IMR-90 (cell line): ENCODE measurements at regions not wholly inside any gene's neighbourhood (a gene's known extent, or its start where the extent isn't known, plus 50 kb on each side); places are given as distances from the start of the nearest gene placed in this dataset.

Experiments used
- ATAC-seq: fragments of 200-7000 bp; cut with Tn5 transposase; 2 replicates; pipeline ENCODE4 v1.9.1; 2020; ENCODE audit warnings: low read depth, mild to moderate bottlenecking, moderate library complexity
- BruUV-seq: library from RNA; stranded (reverse); fragments of 400-500 nt; replicated peaks from 2 replicates; lab custom pipeline; 2021; lab: Mats Ljungman, UMichigan
- CTCF ChIA-PET: fragments of 300-600 bp; formaldehyde crosslinking; extraction: SDS; loops from one replicate; lab custom pipeline; 2021; ENCODE audit warnings: antibody characterized with exemption; lab: Yijun Ruan, JAX
- POLR2A ChIA-PET: fragments of 300-600 bp; sonication (Branson Sonifier 250); formaldehyde crosslinking; loops from one replicate; lab custom pipeline; 2022; ENCODE audit warnings: antibody characterized with exemption; ENCODE audit not compliant: unreplicated experiment; lab: Charles Lee
- DNase-seq: peaks from one replicate; pipeline ENCODE4 v3.0.0; 2013
- H2AFZ ChIP-seq: replicated peaks from 2 replicates; pipeline ENCODE3; 2013; ENCODE audit warnings: low read length, mild to moderate bottlenecking; ENCODE audit not compliant: poor library complexity
- H2AK5ac ChIP-seq: 2 replicates; pipeline ENCODE4 v1.6.1; 2013; ENCODE audit warnings: low read depth, low read length, inconsistent platforms
- H2AK9ac ChIP-seq: replicated peaks from 2 replicates; pipeline ENCODE3; 2013; ENCODE audit warnings: mild to moderate bottlenecking, low read depth, low read length, moderate library complexity; ENCODE audit not compliant: poor library complexity
- H2BK120ac ChIP-seq: 2 replicates; pipeline ENCODE4 v1.6.1; 2013; ENCODE audit warnings: low read depth, low read length, inconsistent platforms
- H2BK15ac ChIP-seq: 3 replicates; pipeline ENCODE4 v1.6.1; 2013; ENCODE audit warnings: low read depth, low read length, inconsistent platforms
- H2BK20ac ChIP-seq: 2 replicates; pipeline ENCODE4 v1.6.1; 2013; ENCODE audit warnings: low read depth, mild to moderate bottlenecking, inconsistent platforms, low read length, moderate library complexity
- H2BK5ac ChIP-seq: 2 replicates; pipeline ENCODE4 v1.6.1; 2013; ENCODE audit warnings: mild to moderate bottlenecking, low read depth, low read length, inconsistent platforms; ENCODE audit not compliant: poor library complexity, severe bottlenecking
- H3K14ac ChIP-seq: replicated peaks from 2 replicates; pipeline ENCODE4 v1.6.1; 2013; ENCODE audit warnings: low read depth, low read length, inconsistent platforms
- H3K18ac ChIP-seq: 2 replicates; pipeline ENCODE4 v1.6.1; 2013; ENCODE audit warnings: low read depth, low read length, control low read depth
- H3K23ac ChIP-seq: 2 replicates; pipeline ENCODE4 v1.6.1; 2013; ENCODE audit warnings: low read depth, low read length, inconsistent platforms
- H3K27ac ChIP-seq: 2 replicates; pipeline ENCODE4 v1.5.1; 2013; ENCODE audit warnings: mild to moderate bottlenecking, control low read depth, low read length; ENCODE audit not compliant: insufficient read depth
- H3K27me3 ChIP-seq: 2 replicates; pipeline ENCODE4 v1.6.1; 2013; ENCODE audit warnings: low read length; ENCODE audit not compliant: control insufficient read depth, insufficient read depth
- H3K36me3 ChIP-seq: 2 replicates; pipeline ENCODE4 v1.6.1; 2013; ENCODE audit warnings: low read length, mixed read lengths; ENCODE audit not compliant: control insufficient read depth, insufficient read depth
- H3K4ac ChIP-seq: 2 replicates; pipeline ENCODE4 v1.6.1; 2013; ENCODE audit warnings: low read depth, low read length, inconsistent platforms
- H3K4me1 ChIP-seq: 2 replicates; pipeline ENCODE4 v1.6.1; 2013; ENCODE audit warnings: low read length, mixed read lengths; ENCODE audit not compliant: control insufficient read depth, insufficient read depth
- H3K4me2 ChIP-seq: 2 replicates; pipeline ENCODE4 v1.6.1; 2013; ENCODE audit warnings: low read depth, mild to moderate bottlenecking, control low read depth, low read length, moderate library complexity
- H3K4me3 ChIP-seq: 2 replicates; pipeline ENCODE4 v1.5.1; 2013; ENCODE audit warnings: low read depth, mild to moderate bottlenecking, control low read depth, low read length, moderate library complexity; ENCODE audit not compliant: insufficient read depth
- H3K56ac ChIP-seq: 2 replicates; pipeline ENCODE4 v1.6.1; 2013; ENCODE audit warnings: low read length, inconsistent platforms; ENCODE audit not compliant: insufficient read depth; ENCODE audit errors: extremely low read depth
- H3K79me1 ChIP-seq, 2 experiments: 2 replicates each; pipeline ENCODE4 v1.6.1; 2013; ENCODE audit warnings: low read length in 2 of 2, inconsistent platforms in 1 of 2, low read depth in 1 of 2
- H3K9ac ChIP-seq: 2 replicates; pipeline ENCODE4 v1.6.1; 2013; ENCODE audit warnings: low read depth, low read length, control low read depth
- H3K9me1 ChIP-seq: 2 replicates; pipeline ENCODE4 v1.6.1; 2013; ENCODE audit warnings: low read length, inconsistent platforms; ENCODE audit not compliant: insufficient read depth
- H3K9me3 ChIP-seq: 2 replicates; pipeline ENCODE4 v1.6.1; 2013; ENCODE audit warnings: low read length; ENCODE audit not compliant: control insufficient read depth, insufficient read depth
- H4K20me1 ChIP-seq: 2 replicates; pipeline ENCODE4 v1.6.1; 2013; ENCODE audit warnings: low read length, inconsistent platforms; ENCODE audit not compliant: insufficient read depth
- H4K5ac ChIP-seq: 2 replicates; pipeline ENCODE4 v1.6.1; 2013; ENCODE audit warnings: mild to moderate bottlenecking, low read depth, low read length, control low read depth
- H4K8ac ChIP-seq, 2 experiments: 2 replicates each; pipeline ENCODE4 v1.6.1; 2013; ENCODE audit warnings: low read depth in 2 of 2, low read length in 2 of 2, control low read depth in 1 of 2, inconsistent platforms in 1 of 2
- H4K91ac ChIP-seq: 2 replicates; pipeline ENCODE4 v1.6.1; 2013; ENCODE audit warnings: low read depth, low read length, inconsistent platforms; ENCODE audit not compliant: insufficient read depth
- BHLHE40 ChIP-seq: fragments of 150-350 bp; IDR thresholded peaks from 2 replicates; pipeline ENCODE4 v1.6.1; 2016; ENCODE audit warnings: mild to moderate bottlenecking, low read depth, low read length
- CEBPB ChIP-seq: IDR thresholded peaks from 2 replicates; pipeline ENCODE4 v1.6.1; 2012; ENCODE audit warnings: low read depth, low read length, improper control_type of control experiment
- CHD1 ChIP-seq: IDR thresholded peaks from 2 replicates; pipeline ENCODE4 v1.6.1; 2012; ENCODE audit warnings: low read depth, low read length, improper control_type of control experiment
- CTCF ChIP-seq: conservative IDR thresholded peaks from 2 replicates; pipeline ENCODE4 v1.5.1; 2012; ENCODE audit warnings: mild to moderate bottlenecking, low read depth, low read length, improper control_type of control experiment
- FOS ChIP-seq: fragments of 150-350 bp; IDR thresholded peaks from 2 replicates; pipeline ENCODE4 v1.6.1; 2016; ENCODE audit warnings: low read depth, low read length
- MAFK ChIP-seq: IDR thresholded peaks from 2 replicates; pipeline ENCODE4 v1.6.1; 2012; ENCODE audit warnings: low read depth, low read length, improper control_type of control experiment
- MAZ ChIP-seq: IDR thresholded peaks from 2 replicates; pipeline ENCODE4 v1.6.1; 2012; ENCODE audit warnings: low read depth, mild to moderate bottlenecking, low read length, improper control_type of control experiment, moderate library complexity, borderline replicate concordance
- MXI1 ChIP-seq: IDR thresholded peaks from 2 replicates; pipeline ENCODE4 v1.6.1; 2012; ENCODE audit warnings: low read depth, mild to moderate bottlenecking, low read length, moderate library complexity, borderline replicate concordance
- POLR2A ChIP-seq: IDR thresholded peaks from 2 replicates; pipeline ENCODE4 v1.6.1; 2012; ENCODE audit warnings: mild to moderate bottlenecking, low read depth, low read length
- RAD21 ChIP-seq: IDR thresholded peaks from 2 replicates; pipeline ENCODE4 v1.6.1; 2012; ENCODE audit warnings: low read length, improper control_type of control experiment
- RCOR1 ChIP-seq: IDR thresholded peaks from 2 replicates; pipeline ENCODE4 v1.6.1; 2012; ENCODE audit warnings: mild to moderate bottlenecking, low read length, improper control_type of control experiment; ENCODE audit not compliant: insufficient replicate concordance
- SMC3 ChIP-seq: fragments of 150-350 bp; IDR thresholded peaks from 2 replicates; pipeline ENCODE4 v1.6.1; 2016; ENCODE audit warnings: low read depth, mild to moderate bottlenecking, antibody characterized with exemption, low read length, moderate library complexity
- USF2 ChIP-seq: fragments of 150-350 bp; IDR thresholded peaks from 2 replicates; pipeline ENCODE4 v1.6.1; 2017; ENCODE audit warnings: mild to moderate bottlenecking, antibody characterized with exemption, low read length, low read depth
- WGBS, 2 experiments: methylation state at CpG; one replicate each; pipeline versions ENCODE4 v1.1.5 to v1.1.7; 2013; ENCODE audit warnings: missing lambda C conversion rate in 2 of 2; ENCODE audit not compliant: insufficient read length in 1 of 2; ENCODE audit errors: extremely low coverage in 2 of 2; 5-methylcytosine and 5-hydroxymethylcytosine counted together
- dilution Hi-C: fragments of 300-500 bp; cut with HindIII; formaldehyde crosslinking; loops from one replicate; pipeline ENCODE4 v1.14.3; 2018; ENCODE audit warnings: low sequenced_read_pairs; ENCODE audit not compliant: unreplicated experiment
- in situ Hi-C: fragments of 300-500 bp; cut with MboI; formaldehyde crosslinking; loops from 3 replicates; pipeline ENCODE4 v1.14.3; 2019; ENCODE audit warnings: low sequenced_read_pairs, inconsistent platforms, mixed read lengths
- intact Hi-C: fragments of 100-400 bp; cut with micrococcal nuclease; formaldehyde crosslinking; loops from 2 replicates; pipeline ENCODE4 v1.10.0; 2022

- Histone ChIP-seq H2BK5ac (no peak overlapping the region), H3K4me1 (no peaks in the 10 kb centered on the region), H2BK120ac (no peak overlapping the region), H2AK5ac (no peak overlapping the region), H4K8ac (no peak overlapping the region), H3K4me2 (no peak overlapping the region), H3K9me1 (no peaks in the 10 kb centered on the region), H4K20me1 (no peaks in the 10 kb centered on the region), H3K27ac (no peak overlapping the region), H3K23ac (no peak overlapping the region), H3K9ac (no peak overlapping the region), H2BK15ac (no peak overlapping the region), H3K36me3 (no peaks in the 10 kb centered on the region), H2AFZ (no peak overlapping the region), H4K91ac (no peak overlapping the region), H3K79me1 (no peaks in the 10 kb centered on the region), H4K5ac (no peak overlapping the region), H2BK20ac (no peak overlapping the region), H3K9me3 (no peaks in the 10 kb centered on the region), H3K4ac (no peak overlapping the region), H3K56ac (no peak overlapping the region), H3K14ac (no peak overlapping the region), H3K27me3 (no peaks in the 10 kb centered on the region), H3K4me3 (no peak overlapping the region), H3K18ac (no peak overlapping the region), H2AK9ac (no peak overlapping the region)
- dilution Hi-C loops: no loop called here
- DNase-seq: no peak
- CTCF ChIA-PET: interaction anchor here (0.7 kb wide), 1 partner anchor 19 kb away, joined by 3 read pairs; no protein-coding TSS in a partner anchor
- no TSS peak for BruUV-seq
- TF ChIP-seq MAFK (no peak), FOS (no peak), POLR2A (no peak), USF2 (no peak), RCOR1 (no peak), MXI1 (no peak), BHLHE40 (no peak), RAD21 (no peak), MAZ (no peak), SMC3 (no peak), CHD1 (no peak), CTCF (no peak), CEBPB (no peak)
- POLR2A ChIA-PET: no interaction called here
- in situ Hi-C loops: no loop called here
- no CpG with 5 or more reads among the region's 5 CpGs for WGBS, 2 experiments
- no peak for ATAC-seq
- intact Hi-C loops: no loop called here
These were observed 613.4 kb downstream of the ZPLD1 start for GRCh38 chr3:103048068-103048722.
